DMS114 treated with DMSO at 0.1 percent for 48 hours (cell line): ENCODE measurements at regions not wholly inside any gene's neighbourhood (a gene's known extent, or its start where the extent isn't known, plus 50 kb on each side); places are given as distances from the start of the nearest gene placed in this dataset.

Experiments
- DNase-seq: peaks from one replicate; lab custom pipeline; 2025; ENCODE audit not compliant: unreplicated experiment; lab: John Stamatoyannopoulos, UW

GRCh38 chr3:110181226-110181625 lies 843.9 kb upstream of the DPPA4 start:
- DNase-seq = no peak

GRCh38 chr3:110184536-110184935 lies 847.2 kb upstream of the DPPA4 start:
- no peak for DNase-seq

- DNase-seq = no peak
These were observed 855.7 kb upstream of the DPPA4 start for GRCh38 chr3:110193074-110193473.

- DNase-seq = no peak
These were observed 861.6 kb upstream of the DPPA4 start for GRCh38 chr3:110198717-110199587.

GRCh38 chr3:110199588-110199943 lies 862.2 kb upstream of the DPPA4 start:
- no peak for DNase-seq

GRCh38 chr3:110210086-110210660 lies 861.4 kb upstream of the NECTIN3 start:
- DNase-seq = no peak

DNA sequence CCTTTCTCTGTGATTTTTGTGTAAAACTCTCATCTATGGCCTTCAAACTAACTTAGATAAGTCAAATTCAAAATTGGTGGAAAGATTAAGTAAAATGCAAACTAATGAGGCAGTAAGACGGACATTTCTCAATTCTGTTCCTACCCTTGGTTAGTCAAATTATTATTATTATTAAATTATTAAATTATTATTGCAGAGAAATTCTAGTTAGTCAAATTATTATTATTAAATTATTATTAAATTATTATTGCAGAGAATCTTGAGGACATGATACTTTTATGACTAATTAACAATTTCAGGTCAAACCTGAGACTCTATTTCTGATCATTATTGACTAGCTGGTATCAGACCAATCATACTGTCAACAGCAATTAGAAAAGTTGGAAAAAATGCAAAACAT lies 845.0 kb upstream of the NECTIN3 start:
- no peak for DNase-seq

- no peak for DNase-seq
These were observed 843.6 kb upstream of the NECTIN3 start for GRCh38 chr3:110227991-110228390.

- no peak for DNase-seq
These were observed 836.8 kb upstream of the NECTIN3 start for GRCh38 chr3:110234831-110235230.

DNA sequence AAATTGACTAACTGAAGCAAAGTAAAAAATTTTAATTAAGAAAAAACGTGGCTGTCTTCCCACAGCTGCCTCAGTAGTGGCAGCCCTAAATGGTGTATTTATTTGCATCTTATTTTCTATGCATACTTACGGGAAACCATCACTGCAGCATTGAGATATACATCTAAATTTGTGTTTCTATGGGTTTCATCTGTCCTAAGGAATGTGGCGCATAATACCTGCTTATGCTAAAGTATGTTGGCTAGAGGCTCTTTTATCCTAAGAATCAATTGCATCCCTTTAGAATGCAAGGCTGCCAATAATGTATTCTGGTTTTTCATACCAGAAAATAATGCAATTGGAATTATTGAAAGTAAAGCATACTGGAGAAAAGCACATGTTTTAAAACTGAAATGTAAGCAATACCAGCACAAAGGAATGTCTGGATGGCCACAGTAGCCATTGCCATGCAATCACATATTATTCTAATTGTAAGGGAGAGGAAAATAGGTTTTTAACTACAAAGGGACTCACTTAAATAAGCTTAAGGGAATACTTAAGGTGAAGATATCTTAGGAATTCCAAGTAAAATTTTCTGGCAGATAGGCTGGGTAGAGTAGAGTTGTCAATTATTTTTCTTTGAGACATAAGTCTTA lies 834.5 kb upstream of the NECTIN3 start:
- no peak for DNase-seq

DNA sequence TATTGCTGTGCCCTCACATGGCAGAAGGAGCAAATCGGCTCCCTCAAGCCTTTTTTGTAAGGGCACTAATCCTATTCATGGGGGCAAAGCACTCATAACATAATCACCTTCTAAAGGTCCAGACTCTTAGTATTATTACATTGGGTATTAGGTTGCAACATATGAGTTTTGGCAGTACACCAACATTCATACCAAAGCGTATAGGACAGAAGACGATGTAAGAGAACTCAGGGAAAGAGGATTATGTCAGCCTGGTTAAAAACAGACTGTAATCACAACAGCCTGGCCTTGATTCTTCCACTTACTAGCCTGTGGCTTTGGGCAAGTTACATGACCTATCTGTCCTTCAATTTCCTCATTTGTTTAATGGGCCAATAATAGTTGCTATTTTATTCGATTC lies 828.5 kb upstream of the NECTIN3 start:
- DNase-seq = no peak

GRCh38 chr3:110246796-110247376 lies 824.7 kb upstream of the NECTIN3 start:
- DNase-seq = no peak

GRCh38 chr3:110248666-110249065 lies 823.0 kb upstream of the NECTIN3 start:
- DNase-seq = no peak

DNA sequence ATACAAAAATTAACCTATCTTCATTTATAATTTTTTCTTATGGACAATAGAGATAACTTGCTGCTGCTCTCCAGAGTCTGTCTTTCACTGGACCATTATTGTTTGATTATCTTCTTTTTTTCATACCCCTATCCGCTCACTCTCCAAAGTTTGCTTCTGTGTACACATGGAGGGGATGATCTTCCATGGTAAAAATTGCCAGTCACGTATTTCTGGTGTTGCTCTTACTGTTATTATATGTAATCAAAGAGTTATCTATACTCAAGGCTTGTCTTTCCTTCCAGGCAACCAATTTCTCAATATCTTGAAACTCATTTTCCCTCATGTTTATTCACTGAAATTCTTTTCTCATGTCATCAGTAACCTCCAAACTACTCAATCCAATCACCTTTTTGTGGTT lies 817.8 kb upstream of the NECTIN3 start:
- DNase-seq = no peak

- no peak for DNase-seq
These were observed 817.0 kb upstream of the NECTIN3 start for GRCh38 chr3:110254591-110254990.

DNA sequence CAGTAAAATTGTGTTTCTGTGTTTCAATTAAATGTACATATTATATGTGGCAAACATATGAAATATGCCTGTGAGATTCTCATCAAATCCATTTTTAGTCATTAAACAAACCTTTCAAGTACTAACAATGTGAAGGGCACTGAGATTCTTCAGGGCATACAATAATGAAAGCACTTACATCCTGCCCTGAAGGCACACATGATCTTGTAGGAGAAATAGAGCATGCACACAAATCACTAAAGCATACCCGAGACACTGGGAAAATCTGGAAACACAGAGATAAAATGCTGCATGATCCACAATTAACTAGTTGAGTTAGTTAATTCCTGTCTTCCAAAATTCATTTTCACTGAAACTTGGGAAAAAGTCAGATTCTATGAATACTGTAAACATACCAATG lies 810.5 kb upstream of the NECTIN3 start:
- DNase-seq = no peak

GRCh38 chr3:110262896-110263295 lies 808.7 kb upstream of the NECTIN3 start:
- DNase-seq = no peak

- DNase-seq = no peak
These were observed 806.3 kb upstream of the NECTIN3 start for GRCh38 chr3:110265302-110265701.

- no peak for DNase-seq
These were observed 804.2 kb upstream of the NECTIN3 start for GRCh38 chr3:110267304-110267845.

- no peak for DNase-seq
These were observed 799.1 kb upstream of the NECTIN3 start for GRCh38 chr3:110272525-110272924.

DNA sequence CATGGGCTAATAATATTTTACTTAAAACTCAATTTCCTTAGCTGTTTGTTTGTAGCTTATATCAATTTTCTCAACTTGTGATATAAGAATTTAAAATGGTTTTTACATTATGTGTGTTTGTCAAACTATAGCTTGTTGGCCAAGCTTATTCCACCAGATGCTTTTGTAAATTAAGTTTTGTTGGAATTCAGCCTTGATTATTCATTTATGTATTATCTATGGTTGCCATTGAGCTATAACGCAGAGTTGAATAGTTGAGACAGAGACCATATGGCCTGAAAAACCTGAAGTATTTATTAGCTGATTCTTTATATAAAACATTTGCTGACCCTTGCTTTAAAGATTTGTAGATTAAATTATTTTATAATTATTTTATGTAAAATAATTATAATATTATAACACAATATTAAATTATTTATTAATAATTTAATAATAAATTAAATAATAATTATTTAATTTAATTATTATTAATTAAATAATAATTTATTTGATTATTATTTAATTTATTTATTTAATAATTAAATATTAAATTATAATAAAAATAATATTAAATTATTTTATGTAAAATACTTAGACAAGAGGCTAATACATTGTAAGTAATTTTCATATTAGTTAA lies 779.6 kb upstream of the NECTIN3 start:
- no peak for DNase-seq
